OCI-LY7 (cell line): ENCODE measurements at regions not wholly inside any gene's neighbourhood (a gene's known extent, or its start where the extent isn't known, plus 50 kb on each side); places are given as distances from the start of the nearest gene placed in this dataset.
"Not testable (repeated sequence)": the region's sequence is repeated elsewhere in the genome, so short reads cannot be mapped to it uniquely, and the experiment has no call there.

Source experiments
- EZH2phosphoT487 ChIP-seq: fragments of 200-600 bp; sonication (generic); IDR thresholded peaks from 2 replicates; pipeline ENCODE4 v1.6.1; 2018; ENCODE audit warnings: low read depth, borderline replicate concordance, mild to moderate bottlenecking, mixed run types, antibody characterized with exemption, low read length, moderate library complexity, mixed read lengths
- TF ChIP-seq, protein P1 (sequence below): fragments of 200-600 bp; sonication (generic); conservative IDR thresholded peaks from 2 replicates; pipeline ENCODE4 v1.5.1; 2014; ENCODE audit warnings: mild to moderate bottlenecking, antibody characterized with exemption, low read length, moderate library complexity, mixed read lengths

DNA sequence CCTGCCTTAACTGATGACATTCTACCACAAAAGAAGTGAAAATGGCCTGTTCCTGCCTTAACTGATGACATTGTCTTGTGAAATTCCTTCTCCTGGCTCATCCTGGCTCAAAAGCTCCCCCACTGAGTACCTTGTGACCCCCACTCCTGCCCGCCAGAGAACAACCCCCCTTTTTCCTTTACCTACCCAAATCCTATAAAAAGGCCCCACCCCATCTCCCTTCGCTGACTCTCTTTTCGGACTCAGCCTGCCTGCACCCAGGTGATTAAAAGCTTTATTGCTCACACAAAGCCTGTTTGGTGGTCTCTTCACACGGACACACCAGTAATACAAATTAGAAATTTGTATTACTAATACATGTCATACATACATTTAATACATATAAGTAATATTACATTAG is 489.9 kb upstream of the IMPG1 start:
- TF ChIP-seq, protein P1, sequence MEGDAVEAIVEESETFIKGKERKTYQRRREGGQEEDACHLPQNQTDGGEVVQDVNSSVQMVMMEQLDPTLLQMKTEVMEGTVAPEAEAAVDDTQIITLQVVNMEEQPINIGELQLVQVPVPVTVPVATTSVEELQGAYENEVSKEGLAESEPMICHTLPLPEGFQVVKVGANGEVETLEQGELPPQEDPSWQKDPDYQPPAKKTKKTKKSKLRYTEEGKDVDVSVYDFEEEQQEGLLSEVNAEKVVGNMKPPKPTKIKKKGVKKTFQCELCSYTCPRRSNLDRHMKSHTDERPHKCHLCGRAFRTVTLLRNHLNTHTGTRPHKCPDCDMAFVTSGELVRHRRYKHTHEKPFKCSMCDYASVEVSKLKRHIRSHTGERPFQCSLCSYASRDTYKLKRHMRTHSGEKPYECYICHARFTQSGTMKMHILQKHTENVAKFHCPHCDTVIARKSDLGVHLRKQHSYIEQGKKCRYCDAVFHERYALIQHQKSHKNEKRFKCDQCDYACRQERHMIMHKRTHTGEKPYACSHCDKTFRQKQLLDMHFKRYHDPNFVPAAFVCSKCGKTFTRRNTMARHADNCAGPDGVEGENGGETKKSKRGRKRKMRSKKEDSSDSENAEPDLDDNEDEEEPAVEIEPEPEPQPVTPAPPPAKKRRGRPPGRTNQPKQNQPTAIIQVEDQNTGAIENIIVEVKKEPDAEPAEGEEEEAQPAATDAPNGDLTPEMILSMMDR, result not testable (repeated sequence)
- not testable (repeated sequence) for TF ChIP-seq EZH2phosphoT487
